ENCODE measurements at regions not wholly inside any gene's neighbourhood (a gene's known extent, or its start where the extent isn't known, plus 50 kb on each side); places are given as distances from the start of the nearest gene placed in this dataset.
"Not testable (repeated sequence)": the region's sequence is repeated elsewhere in the genome, so short reads cannot be mapped to it uniquely, and the experiment has no call there.

GRCh38 chr5:6287176-6287575, 91.2 kb downstream of the MED10 start:
- Histone ChIP-seq H4K20me1 (ENCODE audit: control insufficient read depth, insufficient read depth, low read depth, low read length) (no peaks in the 10 kb centered on the region), H3K79me2 (ENCODE audit: control insufficient read depth, low read length) (no peaks in the 10 kb centered on the region), H3K9me3 (ENCODE audit: control insufficient read depth, insufficient read depth, low read length) (no peaks in the 10 kb centered on the region; the same call in 1 of the 2 replicates), H3K27me3 (ENCODE audit: control insufficient read depth, low read length) (no peaks in the 10 kb centered on the region), H3F3A (ENCODE audit: control insufficient read depth, insufficient read depth) (no peaks in the 10 kb centered on the region), H3K4me2 (ENCODE audit: low read length) (no peak overlapping the region), H3K27ac (ENCODE audit: low read depth, low read length) (no peak overlapping the region), H3K9me2 (replicated peaks; ENCODE audit: control insufficient read depth, low read length) (no peaks in the 10 kb centered on the region), H3K4me3 (ENCODE audit: low read length) (no peak overlapping the region), H3K4me1 (ENCODE audit: control insufficient read depth, low read length) (no peaks in the 10 kb centered on the region), H3K36me3 (ENCODE audit: control insufficient read depth, low read length) (no peaks in the 10 kb centered on the region)
- TF ChIP-seq EZH2phosphoT487 (IDR thresholded peaks at IDR 0.05; ENCODE audit: borderline replicate concordance, low read length) (no peak), CTCF (IDR thresholded peaks at IDR 0.05; ENCODE audit: low read depth, low read length, poor library complexity, severe bottlenecking) (no peak)

- Histone ChIP-seq H3K9me3 (ENCODE audit: control insufficient read depth, insufficient read depth, low read length) (no peaks in the 10 kb centered on the region; the same call in 1 of the 2 replicates), H3F3A (ENCODE audit: control insufficient read depth, insufficient read depth) (no peaks in the 10 kb centered on the region), H3K36me3 (ENCODE audit: control insufficient read depth, low read length) (no peaks in the 10 kb centered on the region), H3K9me2 (replicated peaks; ENCODE audit: control insufficient read depth, low read length) (no peaks in the 10 kb centered on the region), H3K27me3 (ENCODE audit: control insufficient read depth, low read length) (no peaks in the 10 kb centered on the region), H3K79me2 (ENCODE audit: control insufficient read depth, low read length) (no peaks in the 10 kb centered on the region), H3K4me3 (ENCODE audit: low read length) (no peak overlapping the region), H3K4me2 (ENCODE audit: low read length) (no peak overlapping the region), H3K27ac (ENCODE audit: low read depth, low read length) (no peak overlapping the region), H4K20me1 (ENCODE audit: control insufficient read depth, insufficient read depth, low read depth, low read length) (no peaks in the 10 kb centered on the region), H3K4me1 (ENCODE audit: control insufficient read depth, low read length) (no peaks in the 10 kb centered on the region)
- no peak for TF ChIP-seq CTCF (IDR thresholded peaks at IDR 0.05; ENCODE audit: low read depth, low read length, poor library complexity, severe bottlenecking)
- no peak for TF ChIP-seq EZH2phosphoT487 (IDR thresholded peaks at IDR 0.05; ENCODE audit: borderline replicate concordance, low read length)
These were observed 91.9 kb downstream of the MED10 start for GRCh38 chr5:6286404-6286803.

GRCh38 chr5:6284491-6284890, 93.9 kb downstream of the MED10 start:
- not testable (repeated sequence) for H3K79me2 ChIP-seq (ENCODE audit: control insufficient read depth, low read length); H3K27me3 ChIP-seq (ENCODE audit: control insufficient read depth, low read length); H3K9me3 ChIP-seq (ENCODE audit: control insufficient read depth, insufficient read depth, low read length); H3K4me2 ChIP-seq (ENCODE audit: low read length); H3K4me1 ChIP-seq (ENCODE audit: control insufficient read depth, low read length); H3F3A ChIP-seq (ENCODE audit: control insufficient read depth, insufficient read depth); H3K36me3 ChIP-seq (ENCODE audit: control insufficient read depth, low read length); H3K4me3 ChIP-seq (ENCODE audit: low read length); H3K9me2 ChIP-seq (replicated peaks; ENCODE audit: control insufficient read depth, low read length); H4K20me1 ChIP-seq (ENCODE audit: control insufficient read depth, insufficient read depth, low read depth, low read length); H3K27ac ChIP-seq (ENCODE audit: low read depth, low read length)

- H4K20me1 ChIP-seq (ENCODE audit: control insufficient read depth, insufficient read depth, low read depth, low read length): no peaks in the 10 kb centered on the region
- H3K79me2 ChIP-seq (ENCODE audit: control insufficient read depth, low read length): no peaks in the 10 kb centered on the region
- no peak overlapping the region for H3K27ac ChIP-seq (ENCODE audit: low read depth, low read length)
- H3K4me1 ChIP-seq (ENCODE audit: control insufficient read depth, low read length): no peaks in the 10 kb centered on the region
- no peaks in the 10 kb centered on the region for H3K27me3 ChIP-seq (ENCODE audit: control insufficient read depth, low read length)
- no peak overlapping the region for H3K4me3 ChIP-seq (ENCODE audit: low read length)
- H3K4me2 ChIP-seq (ENCODE audit: low read length): no peak overlapping the region
- no peaks in the 10 kb centered on the region for H3K36me3 ChIP-seq (ENCODE audit: control insufficient read depth, low read length)
- H3K9me2 ChIP-seq (replicated peaks; ENCODE audit: control insufficient read depth, low read length): no peaks in the 10 kb centered on the region
- no peaks in the 10 kb centered on the region for H3F3A ChIP-seq (ENCODE audit: control insufficient read depth, insufficient read depth)
- no peaks in the 10 kb centered on the region; the same call in 1 of the 2 replicates for H3K9me3 ChIP-seq (ENCODE audit: control insufficient read depth, insufficient read depth, low read length)
- no peak for TF ChIP-seq CTCF (IDR thresholded peaks at IDR 0.05; ENCODE audit: low read depth, low read length, poor library complexity, severe bottlenecking)
- no peak for TF ChIP-seq EZH2phosphoT487 (IDR thresholded peaks at IDR 0.05; ENCODE audit: borderline replicate concordance, low read length)
These were observed 96.0 kb downstream of the MED10 start for GRCh38 chr5:6282352-6282751.

Data from DOHH2 (cell line).